ENCODE measurements at regions not wholly inside any gene's neighbourhood (a gene's known extent, or its start where the extent isn't known, plus 50 kb on each side); places are given as distances from the start of the nearest gene placed in this dataset.

GRCh38 chr5:92599217-92599810 lies 981.7 kb downstream of the NR2F1-AS1 start:
- no peak for DNase-seq

GRCh38 chr5:92594031-92594430 lies 987.0 kb downstream of the NR2F1-AS1 start:
- no peak for DNase-seq

- no peak for DNase-seq
Observed at GRCh38 chr5:92588876-92589275, 992.1 kb downstream of the NR2F1-AS1 start.

GRCh38 chr5:92581690-92582089 lies 999.3 kb downstream of the NR2F1-AS1 start:
- DNase-seq = no peak

- no peak for DNase-seq
Observed at GRCh38 chr5:92581249-92581648, 999.8 kb downstream of the NR2F1-AS1 start.

- DNase-seq = no peak
Observed at GRCh38 chr5:92580814-92581213, 1000.2 kb downstream of the NR2F1-AS1 start.

- no peak for DNase-seq
Observed at GRCh38 chr5:92574023-92574422, 1007.0 kb downstream of the NR2F1-AS1 start.

GRCh38 chr5:92568522-92568921 lies 1012.5 kb downstream of the NR2F1-AS1 start:
- no peak for DNase-seq

- DNase-seq = no peak
Observed at GRCh38 chr5:92567831-92568450, 1013.1 kb downstream of the NR2F1-AS1 start.

- DNase-seq = no peak
Observed at GRCh38 chr5:92566113-92566786, 1014.8 kb downstream of the NR2F1-AS1 start.

GRCh38 chr5:92565673-92566072 lies 1015.3 kb downstream of the NR2F1-AS1 start:
- DNase-seq = no peak

- DNase-seq = no peak
Observed at GRCh38 chr5:92562065-92562464, 1019.0 kb downstream of the NR2F1-AS1 start.

- no peak for DNase-seq
Observed at GRCh38 chr5:92561411-92561959, 1019.5 kb downstream of the NR2F1-AS1 start.

GRCh38 chr5:92560698-92561401 lies 1020.2 kb downstream of the NR2F1-AS1 start:
- no peak for DNase-seq

- DNase-seq = no peak
Observed at GRCh38 chr5:92559781-92560180, 1021.2 kb downstream of the NR2F1-AS1 start.

GRCh38 chr5:92559331-92559730 lies 1021.7 kb downstream of the NR2F1-AS1 start:
- DNase-seq = no peak

- no peak for DNase-seq
Observed at GRCh38 chr5:92556747-92557146, 1024.3 kb downstream of the NR2F1-AS1 start.

- no peak for DNase-seq
Observed at GRCh38 chr5:92554447-92555085, 1026.5 kb downstream of the NR2F1-AS1 start.

GRCh38 chr5:92553326-92553725 lies 1027.7 kb downstream of the NR2F1-AS1 start:
- DNase-seq = no peak

- no peak for DNase-seq
Observed at GRCh38 chr5:92552206-92553160, 1028.5 kb downstream of the NR2F1-AS1 start.

GRCh38 chr5:92548346-92548745 lies 1032.7 kb downstream of the NR2F1-AS1 start:
- no peak for DNase-seq

GRCh38 chr5:92544596-92544995 lies 1036.4 kb downstream of the NR2F1-AS1 start:
- no peak for DNase-seq
